Esophagus muscularis mucosa (tissue), 4 donors: ENCODE measurements at regions not wholly inside any gene's neighbourhood (a gene's known extent, or its start where the extent isn't known, plus 50 kb on each side); places are given as distances from the start of the nearest gene placed in this dataset.

Source experiments
- DNase-seq: peaks from one replicate; pipeline ENCODE4 v3.0.0-alpha.2; 2017; ENCODE audit errors: extremely low spot score
- H3K27ac ChIP-seq, 4 donors: fragments of 200-600 bp; sonication (generic); replicated peaks in 1 of 4; 1 replicate in 3 of 4; 2 replicates in 1 of 4; pipeline ENCODE4 v1.5.1; 2016 to 2019; ENCODE audit warnings: mild to moderate bottlenecking in 1 of 4
- H3K27me3 ChIP-seq, 4 donors: fragments of 200-600 bp; sonication (generic); one replicate each; pipeline versions ENCODE4 v1.5.1 to v1.6.0; 2016 to 2019
- H3K36me3 ChIP-seq, 4 donors: fragments of 200-600 bp; sonication (generic); one replicate each; pipeline ENCODE4 v1.5.1; 2016 to 2019
- H3K4me1 ChIP-seq, 4 donors: fragments of 200-600 bp; sonication (generic); one replicate each; pipeline ENCODE4 v1.5.1; 2016 to 2019
- H3K4me3 ChIP-seq, 4 donors: fragments of 200-600 bp; sonication (generic); 1 replicate in 2 of 4; 2 replicates in 2 of 4; pipeline ENCODE4 v1.5.1; 2016 to 2019; ENCODE audit warnings: mild to moderate bottlenecking in 4 of 4, moderate library complexity in 1 of 4
- H3K9me3 ChIP-seq, 4 donors: fragments of 200-600 bp; sonication (generic); 1 replicate in 3 of 4; 2 replicates in 1 of 4; pipeline ENCODE4 v1.5.1; 2016 to 2019
- CTCF ChIP-seq, 3 experiments: fragments of 200-600 bp in 2 of 3; fragments of 450-650 bp in 1 of 3; sonication (generic) in 2 of 3; IDR thresholded peaks; one replicate each; pipeline ENCODE4 v1.5.1; 2017 to 2019; ENCODE audit warnings: antibody characterized with exemption in 3 of 3, mild to moderate bottlenecking in 2 of 3, moderate library complexity in 1 of 3
- EP300 ChIP-seq: sonication (generic); formaldehyde crosslinking; IDR thresholded peaks from one replicate; pipeline ENCODE4 v1.6.1; 2017; ENCODE audit warnings: antibody characterized with exemption
- POLR2A ChIP-seq: fragments of 450-650 bp; IDR thresholded peaks from one replicate; pipeline ENCODE4 v1.6.1; 2017; ENCODE audit warnings: antibody characterized with exemption, moderate library complexity, mild to moderate bottlenecking, low read depth
- POLR2AphosphoS5 ChIP-seq, 2 donors: sonication (generic); formaldehyde crosslinking; IDR thresholded peaks; one replicate each; pipeline ENCODE4 v1.6.1; 2017; ENCODE audit warnings: antibody characterized with exemption in 2 of 2
- WGBS: methylation state at CpG from one replicate; pipeline ENCODE4 v1.1.5; 2018; 5-methylcytosine and 5-hydroxymethylcytosine counted together
- intact Hi-C: fragments of 100-400 bp; cut with DNase I; formaldehyde crosslinking; loops from one replicate; pipeline ENCODE4 v1.15.1; 2023

DNA sequence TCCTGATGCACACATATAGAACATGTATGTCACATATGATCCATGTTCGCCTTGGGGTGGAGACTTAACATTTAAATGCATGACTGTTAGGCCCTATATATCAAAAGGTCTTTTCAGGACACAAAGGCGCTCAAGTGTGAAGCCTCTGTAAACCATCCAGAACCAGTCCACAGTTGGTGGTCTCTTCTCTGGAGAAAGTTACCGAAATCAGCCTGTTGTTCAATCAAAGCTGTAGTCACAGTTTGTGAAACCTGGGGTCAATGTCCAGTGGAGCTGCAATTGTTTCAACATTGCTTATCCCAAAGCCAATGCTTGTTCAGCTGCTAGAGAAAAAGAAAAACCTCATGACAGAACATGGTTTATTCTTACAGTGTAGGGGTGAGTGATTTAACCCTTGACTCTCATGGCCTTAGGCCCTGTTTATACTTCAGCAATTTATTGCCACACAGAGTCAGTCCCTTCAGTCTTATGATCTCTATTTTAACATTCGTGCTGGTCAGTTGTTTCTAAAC, 193.6 kb upstream of the CST7 start:
- TF ChIP-seq POLR2AphosphoS5 (IDR thresholded peaks at IDR 0.05), result no peak
- no peak for TF ChIP-seq POLR2A
- TF ChIP-seq EP300, result no peak
- no peak for TF ChIP-seq CTCF (IDR thresholded peaks at IDR 0.05)
- Histone ChIP-seq H3K9me3 (peaks cover 0 to 4% (median 0%) of the 10 kb centered on the region in 4 donors), H3K4me1 (no peaks in the 10 kb centered on the region), H3K27me3 (no peaks in the 10 kb centered on the region), H3K27ac (no peak overlapping the region), H3K4me3 (no peak overlapping the region), H3K36me3 (no peaks in the 10 kb centered on the region)
- no peak for DNase-seq
- 77% methylated on average over 4 of the region's 4 CpGs for WGBS
- intact Hi-C loops, result no loop called here

DNA sequence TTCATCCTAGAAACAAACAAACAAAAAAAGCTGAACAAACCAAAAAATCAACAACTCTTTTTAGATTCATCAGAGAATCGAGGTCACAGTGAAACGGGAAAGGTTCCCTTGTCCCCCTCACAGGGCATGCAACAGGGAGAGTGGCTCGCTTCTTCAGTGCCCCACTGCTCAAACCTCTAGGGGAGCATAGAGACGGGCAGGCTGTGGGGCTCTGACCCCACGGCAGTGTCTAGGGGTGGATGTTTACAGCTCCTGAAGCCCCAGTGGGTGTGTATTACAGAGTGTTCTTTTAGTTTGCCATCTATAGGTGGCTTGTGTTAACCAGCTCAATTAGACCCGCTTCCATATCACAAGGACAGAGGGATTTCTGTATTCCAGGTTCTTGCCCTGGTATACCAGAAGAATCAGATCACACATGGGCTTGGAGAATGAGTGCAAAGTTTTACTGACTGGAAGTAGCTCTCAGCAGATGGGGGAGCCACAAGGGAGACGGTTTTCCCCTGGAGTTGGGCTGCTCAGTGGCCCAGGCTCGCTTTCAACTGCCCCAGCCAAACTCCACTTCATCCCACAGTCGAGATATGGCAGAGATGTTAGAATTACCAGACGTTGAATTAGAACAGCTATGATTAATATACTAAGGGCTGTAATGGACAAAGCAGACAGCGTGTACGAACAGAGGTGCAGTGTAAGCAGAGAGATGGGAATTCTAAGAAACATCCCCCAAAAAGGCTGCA, 192.6 kb upstream of the CST7 start:
- Histone ChIP-seq H3K4me1 (no peaks in the 10 kb centered on the region), H3K9me3 (peaks cover 0 to 4% (median 0%) of the 10 kb centered on the region in 4 donors), H3K27ac (no peak overlapping the region), H3K36me3 (no peaks in the 10 kb centered on the region), H3K4me3 (no peak overlapping the region), H3K27me3 (no peaks in the 10 kb centered on the region)
- TF ChIP-seq POLR2AphosphoS5 (IDR thresholded peaks at IDR 0.05) (no peak), POLR2A (no peak), EP300 (no peak), CTCF (IDR thresholded peaks at IDR 0.05) (no peak)
- 71% methylated on average over 11 of the region's 12 CpGs for WGBS
- intact Hi-C loops, result no loop called here
- DNase-seq, result no peak

GRCh38 chr20:24761220-24762065, 187.6 kb upstream of the CST7 start:
- TF ChIP-seq EP300, result no peak
- TF ChIP-seq POLR2AphosphoS5 (IDR thresholded peaks at IDR 0.05), result no peak
- no peak for TF ChIP-seq POLR2A
- no peak for TF ChIP-seq CTCF (IDR thresholded peaks at IDR 0.05)
- Histone ChIP-seq H3K27me3 (peaks cover 0 to 8% (median 0%) of the 10 kb centered on the region in 4 donors), H3K9me3 (peaks cover 0 to 4% (median 0%) of the 10 kb centered on the region in 4 donors), H3K27ac (no peak overlapping the region), H3K36me3 (no peaks in the 10 kb centered on the region), H3K4me1 (no peaks in the 10 kb centered on the region), H3K4me3 (no peak overlapping the region)
- no peak for DNase-seq
- WGBS, result 86% methylated on average over 6 of the region's 7 CpGs
- intact Hi-C loops, result no loop called here

DNA sequence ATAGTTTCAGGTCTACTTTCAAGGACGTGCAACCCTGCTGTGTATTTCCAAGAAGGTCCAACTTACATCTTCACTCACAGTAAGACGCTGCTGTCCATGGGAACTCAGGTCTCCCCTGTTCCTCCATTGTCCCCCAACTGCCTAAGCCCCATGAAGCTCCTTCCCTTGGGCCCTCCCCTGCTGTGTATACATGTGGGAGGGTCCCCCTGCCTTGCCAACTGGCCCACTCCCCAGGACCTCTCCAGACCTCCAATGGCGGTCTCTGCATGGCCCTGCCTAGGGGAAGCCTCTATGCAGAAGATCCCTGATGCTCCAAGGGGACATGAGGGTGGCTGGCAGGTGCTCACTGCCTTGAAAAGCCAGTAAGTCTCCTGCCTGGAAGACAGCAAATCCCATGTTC, 186.7 kb upstream of the CST7 start:
- H3K4me1 ChIP-seq, result no peaks in the 10 kb centered on the region
- H3K36me3 ChIP-seq, result no peaks in the 10 kb centered on the region
- H3K9me3 ChIP-seq, result peaks cover 0 to 4% (median 0%) of the 10 kb centered on the region in 4 donors
- intact Hi-C loops, result no loop called here
- no peak overlapping the region for H3K4me3 ChIP-seq
- H3K27ac ChIP-seq, result no peak overlapping the region
- DNase-seq, result no peak
- peaks cover 0 to 8% (median 0%) of the 10 kb centered on the region in 4 donors for H3K27me3 ChIP-seq
- TF ChIP-seq POLR2A (no peak), EP300 (no peak), POLR2AphosphoS5 (IDR thresholded peaks at IDR 0.05) (no peak), CTCF (IDR thresholded peaks at IDR 0.05) (no peak)
- 90% methylated on average over 2 of the region's 3 CpGs for WGBS
